ENCODE measurements at regions not wholly inside any gene's neighbourhood (a gene's known extent, or its start where the extent isn't known, plus 50 kb on each side); places are given as distances from the start of the nearest gene placed in this dataset.

DNA sequence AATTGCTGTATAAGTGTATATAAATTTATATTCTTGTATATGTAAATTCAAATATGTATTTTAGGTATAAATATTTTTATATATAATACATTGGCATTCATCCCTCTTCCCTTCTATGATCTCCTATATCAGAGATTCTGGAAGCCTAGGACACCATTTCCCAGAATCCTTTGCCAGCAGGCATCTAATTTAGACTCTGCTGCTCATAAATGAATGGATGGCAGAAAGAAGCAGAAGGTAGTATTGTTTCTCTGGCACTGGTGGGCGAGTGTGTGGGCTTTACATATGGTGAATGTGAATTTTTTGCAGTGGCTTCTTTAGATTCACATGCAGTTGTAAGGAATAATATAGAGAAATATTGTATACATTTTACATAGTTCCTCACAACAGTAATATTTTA is 215.2 kb upstream of the THSD7B start:
- DNase-seq: no peak

DNA sequence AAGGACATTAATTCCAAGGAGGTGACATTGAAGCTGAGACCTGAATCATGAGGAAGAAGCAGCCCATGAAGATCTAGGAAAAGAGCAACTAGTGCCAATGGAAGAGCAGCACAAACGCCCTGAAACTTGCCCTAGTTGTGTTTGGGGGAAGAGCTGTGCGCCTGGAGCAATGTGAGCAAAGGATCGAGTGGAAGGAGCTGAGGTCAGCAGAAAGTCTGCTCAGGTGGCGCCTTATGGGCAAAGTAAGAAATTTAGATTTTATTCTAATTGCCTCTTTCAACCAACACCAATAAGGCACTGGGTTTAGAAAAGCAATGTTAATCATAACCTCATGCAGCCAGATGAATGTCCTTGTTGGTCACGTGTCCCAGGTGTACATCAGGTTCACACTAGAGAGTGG is 226.0 kb upstream of the THSD7B start:
- no peak for DNase-seq

DNA sequence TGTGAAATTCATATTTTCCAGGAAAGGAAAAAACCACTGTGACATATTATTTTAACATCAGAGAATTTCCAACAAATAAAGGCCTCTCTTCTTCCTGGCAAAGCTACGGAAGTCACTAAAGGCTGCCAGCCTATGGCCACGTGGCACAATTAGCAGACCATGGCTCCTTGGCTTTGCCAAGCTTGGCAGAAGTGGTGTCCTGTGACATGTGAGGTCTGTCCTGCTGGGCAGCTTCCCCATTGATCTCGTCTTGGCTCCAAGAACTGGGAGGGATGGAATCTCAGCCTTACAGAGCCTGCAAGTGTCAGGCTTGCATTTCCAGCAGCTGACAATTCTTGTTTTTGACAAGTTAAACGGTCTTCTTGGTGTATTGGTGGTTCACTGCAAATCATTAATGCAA is 226.9 kb upstream of the THSD7B start:
- no peak for DNase-seq

DNA sequence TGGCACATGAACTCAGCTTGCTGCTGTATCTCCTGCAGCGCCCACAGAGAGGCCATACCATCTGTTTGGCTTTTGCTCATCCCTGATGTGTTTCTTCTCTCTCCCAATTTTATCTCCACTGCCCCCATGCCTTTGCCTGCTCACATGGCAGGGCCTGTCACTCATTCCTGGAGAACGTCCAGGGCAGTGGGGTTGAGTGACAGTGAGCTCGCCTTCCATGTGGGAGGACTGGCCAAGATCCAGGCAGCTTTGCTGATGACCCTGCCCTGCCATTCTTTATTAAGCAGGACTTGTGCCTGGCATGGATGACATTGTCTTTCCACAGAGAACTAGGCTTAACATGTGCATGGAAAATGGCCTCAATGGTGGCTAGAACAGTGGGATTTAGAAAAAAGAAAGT is 230.5 kb upstream of the THSD7B start:
- DNase-seq: no peak

DNA sequence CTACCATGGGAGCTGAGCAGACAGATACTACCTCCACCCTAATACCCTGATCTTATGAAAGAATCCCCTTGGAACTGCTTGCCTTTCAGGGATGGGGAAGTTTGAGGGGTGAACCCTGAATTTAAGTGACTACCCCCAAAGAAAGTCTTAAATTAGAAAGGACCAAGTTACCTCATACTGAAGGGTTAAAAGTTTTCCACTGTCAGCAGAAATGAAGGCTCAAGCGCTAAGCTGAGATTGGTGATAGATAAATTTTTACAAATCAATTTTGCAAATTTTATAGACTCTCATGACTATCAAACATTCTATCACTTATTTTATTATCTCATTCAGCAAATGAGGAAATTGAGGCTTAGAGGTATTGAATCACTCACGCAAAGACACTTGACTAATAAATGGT is 233.2 kb upstream of the THSD7B start:
- no peak for DNase-seq

DNA sequence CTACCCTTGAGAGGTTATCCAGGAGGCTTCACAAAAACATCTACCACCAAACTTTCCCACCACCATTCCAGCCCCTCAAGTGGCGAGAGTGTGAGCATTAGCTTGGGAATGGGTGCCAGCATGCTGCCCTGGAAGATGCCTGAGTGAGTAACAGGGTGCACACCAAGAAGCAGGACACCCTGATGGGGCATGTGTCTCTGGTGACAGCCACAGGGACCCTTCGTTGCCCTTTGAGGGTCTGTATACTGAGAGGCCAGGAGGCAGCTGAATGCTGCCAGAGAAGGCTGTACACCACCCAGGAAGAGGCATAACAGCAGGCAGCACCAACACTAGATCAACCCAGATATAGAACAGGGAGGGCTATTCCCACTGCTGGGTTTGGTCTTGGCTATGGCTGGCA is 233.6 kb upstream of the THSD7B start:
- no peak for DNase-seq

DNA sequence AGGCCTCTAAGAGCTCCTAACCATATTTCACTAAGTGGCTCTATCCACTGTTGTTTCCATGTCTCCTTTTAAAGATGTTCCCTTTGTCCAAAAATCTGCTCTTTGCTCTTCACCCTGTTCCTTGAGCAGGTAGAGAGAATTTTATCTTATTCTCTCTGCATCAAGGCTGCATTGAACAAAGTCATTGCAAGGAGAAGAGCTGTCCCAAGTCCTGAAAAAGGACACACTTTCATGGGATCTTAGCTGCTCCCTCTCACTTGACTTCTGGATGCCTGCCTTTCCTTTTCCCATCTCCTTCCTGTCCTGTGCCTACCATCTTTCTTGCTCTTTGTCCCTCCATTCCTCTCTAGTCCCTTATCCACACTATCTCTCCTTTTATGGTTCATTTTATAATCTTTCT is 235.2 kb upstream of the THSD7B start:
- no peak for DNase-seq

DNA sequence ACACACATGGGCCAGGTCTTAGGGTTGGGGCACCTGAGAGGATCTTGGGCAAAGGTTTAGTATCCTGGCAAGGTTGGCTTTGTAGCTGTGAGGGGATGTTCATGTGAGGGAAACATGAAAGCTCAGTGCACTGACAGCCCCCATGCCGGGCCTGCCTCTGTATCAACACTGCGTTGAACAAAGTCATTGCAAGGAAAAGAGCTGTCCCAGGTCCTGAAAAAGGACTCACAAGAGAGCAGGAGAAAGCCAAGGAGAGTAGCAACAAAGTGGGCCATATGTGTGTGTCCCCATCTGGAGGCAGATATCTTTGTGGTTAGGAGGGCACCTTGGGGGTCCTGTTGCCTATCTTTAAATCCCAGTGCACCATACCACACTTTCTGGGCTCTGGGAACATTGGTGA is 237.8 kb upstream of the THSD7B start:
- no peak for DNase-seq

DNA sequence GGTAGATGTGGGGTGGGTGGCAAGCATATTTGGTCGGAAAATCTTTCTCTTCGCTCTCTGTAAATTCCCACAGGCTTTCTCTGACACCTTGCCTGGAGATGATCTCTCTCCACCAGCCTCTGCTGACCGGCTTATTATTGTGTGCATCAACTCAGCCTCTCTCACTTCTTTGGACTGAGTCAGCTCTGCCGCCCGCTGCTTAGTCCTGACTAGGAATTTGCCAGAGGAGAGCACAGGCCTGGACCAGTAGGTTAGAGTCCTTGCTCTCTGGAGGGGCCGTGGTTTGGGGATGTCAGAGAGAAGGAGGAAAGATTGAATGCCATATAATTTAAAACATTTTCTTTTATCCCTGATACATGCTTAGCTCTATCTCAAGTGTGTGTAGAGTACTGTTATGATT is 242.6 kb upstream of the THSD7B start:
- DNase-seq: no peak

DNA sequence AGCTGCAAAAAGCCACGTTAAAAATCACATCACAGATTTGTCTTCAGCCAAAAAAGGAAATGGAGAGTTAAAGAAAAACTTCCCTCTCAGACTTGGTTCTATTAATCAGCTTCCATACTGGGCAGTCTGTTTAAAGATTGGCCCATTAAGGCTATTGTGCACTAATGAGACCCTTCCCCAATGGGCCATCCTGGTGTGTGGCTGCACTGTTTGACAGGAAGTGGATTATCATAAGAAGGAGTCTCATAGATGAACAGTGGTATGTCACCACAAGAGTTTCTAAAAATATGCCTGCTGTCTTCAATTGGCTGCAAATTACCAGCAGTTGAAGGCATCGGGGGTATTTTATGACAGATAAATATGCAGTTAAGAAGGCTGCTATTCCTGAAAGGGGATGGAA is 247.6 kb upstream of the THSD7B start:
- DNase-seq: no peak

DNA sequence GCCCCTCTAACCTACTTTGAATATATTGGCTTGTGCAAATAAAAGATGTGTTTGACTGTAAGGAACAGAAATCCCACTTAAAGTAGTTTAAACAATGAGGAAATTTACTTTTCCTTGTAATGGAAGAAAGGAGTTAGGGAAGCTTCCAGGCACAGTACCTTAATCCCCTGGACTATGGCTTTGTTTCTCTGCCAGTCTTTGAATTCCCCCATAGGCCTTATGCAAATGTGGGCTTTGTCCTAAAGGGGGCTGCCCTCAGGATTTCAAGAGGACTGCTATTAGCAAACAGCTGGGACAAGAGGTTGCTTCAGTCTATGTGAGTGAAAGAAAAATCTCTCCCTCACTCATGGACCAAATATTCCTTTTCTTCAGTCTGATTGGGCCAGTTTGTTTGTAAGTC is 255.1 kb upstream of the THSD7B start:
- DNase-seq: no peak

DNA sequence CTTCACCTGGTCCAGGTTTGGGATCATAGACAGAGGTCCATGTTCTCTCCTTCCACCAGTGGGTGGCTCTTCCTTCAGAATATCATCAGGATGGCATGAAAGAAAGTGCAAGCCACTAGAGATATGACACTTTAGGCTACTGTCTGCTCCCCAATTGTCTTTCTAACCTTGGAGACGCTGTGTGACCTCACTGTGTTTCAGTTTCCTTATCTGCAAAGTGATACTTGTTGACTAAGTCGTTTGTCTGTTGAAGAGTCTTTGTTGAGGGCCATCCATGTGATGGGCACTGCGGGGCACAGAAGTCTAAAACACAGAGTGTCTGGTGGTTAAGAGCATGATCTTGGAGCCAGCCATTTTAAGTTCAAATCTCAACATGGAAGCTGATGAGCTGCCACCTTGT is 259.9 kb upstream of the THSD7B start:
- no peak for DNase-seq

DNA sequence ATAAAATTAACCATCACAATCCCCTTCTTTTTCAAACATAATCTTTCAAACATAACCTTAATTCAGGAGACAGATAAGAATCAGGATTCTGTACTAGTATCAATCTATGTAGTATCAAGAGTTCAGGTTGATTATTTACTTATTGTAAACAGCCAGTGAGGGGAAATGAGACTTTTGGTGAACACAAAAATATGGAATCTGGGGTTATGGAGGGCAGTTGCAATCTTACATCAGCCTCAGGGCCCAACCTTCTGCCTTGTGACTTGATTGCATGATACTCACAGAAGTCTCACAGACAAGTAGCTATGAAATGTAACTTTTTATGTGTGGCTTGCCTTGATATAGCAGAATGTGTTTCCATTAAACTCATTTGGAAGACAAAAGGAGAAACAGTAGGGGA is 262.7 kb upstream of the THSD7B start:
- DNase-seq: no peak

DNA sequence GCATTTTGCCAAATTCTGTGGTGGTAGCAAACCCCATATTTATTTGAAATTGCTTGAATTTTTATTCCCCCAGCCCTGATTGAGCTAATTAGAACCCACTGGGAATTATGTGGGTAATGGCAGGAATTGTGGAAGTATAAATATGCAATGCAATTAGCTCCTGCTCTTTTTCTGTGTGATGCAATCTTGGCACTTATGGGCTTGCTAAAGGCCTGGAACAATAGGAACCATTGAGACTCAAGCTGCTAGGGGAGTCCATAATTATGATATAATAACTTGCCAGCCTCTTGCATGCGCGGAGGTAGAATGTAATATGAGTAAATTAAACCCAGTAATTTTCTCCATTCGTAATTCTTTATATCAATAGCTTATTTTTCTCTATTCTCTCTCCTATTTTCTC is 267.6 kb upstream of the THSD7B start:
- DNase-seq: no peak

DNA sequence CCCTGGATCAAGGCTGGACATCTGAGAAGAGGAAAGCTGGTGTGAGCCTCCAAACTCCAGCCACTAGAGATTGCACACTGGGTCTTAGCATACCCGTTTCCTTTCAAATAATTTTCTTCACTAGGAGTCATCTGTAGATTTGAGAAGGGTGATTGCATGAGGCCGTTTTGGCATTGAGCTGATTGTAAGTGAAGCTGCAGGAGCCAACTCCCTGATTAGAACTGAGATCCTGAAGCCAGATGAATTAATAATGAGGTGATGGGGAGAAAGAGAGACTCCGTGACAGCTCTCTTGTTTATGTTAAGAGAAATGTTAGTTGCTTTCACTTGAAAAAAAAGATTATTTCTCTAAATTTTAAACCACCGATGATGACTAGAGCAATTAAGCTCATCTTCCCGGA is 268.4 kb upstream of the THSD7B start:
- no peak for DNase-seq

DNA sequence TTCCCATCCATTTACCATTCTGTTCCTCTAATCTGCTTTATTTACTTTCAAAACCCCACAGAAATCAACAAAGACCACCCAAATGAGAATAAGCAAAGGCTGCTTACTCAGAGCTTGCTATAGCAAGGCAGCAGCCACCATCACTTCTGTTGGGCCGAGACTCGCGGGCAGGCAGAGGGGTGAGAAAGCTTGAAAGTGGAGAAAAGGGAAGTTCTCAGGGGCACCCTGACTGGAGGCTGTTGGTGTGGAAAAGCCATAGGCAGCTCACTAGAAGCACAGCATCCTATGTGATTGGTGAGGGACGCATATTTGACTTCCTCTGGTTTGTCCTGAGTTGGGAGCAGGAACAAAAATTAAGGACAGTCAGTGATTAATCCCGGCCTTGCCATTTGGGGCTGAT is 269.7 kb upstream of the THSD7B start:
- no peak for DNase-seq

DNA sequence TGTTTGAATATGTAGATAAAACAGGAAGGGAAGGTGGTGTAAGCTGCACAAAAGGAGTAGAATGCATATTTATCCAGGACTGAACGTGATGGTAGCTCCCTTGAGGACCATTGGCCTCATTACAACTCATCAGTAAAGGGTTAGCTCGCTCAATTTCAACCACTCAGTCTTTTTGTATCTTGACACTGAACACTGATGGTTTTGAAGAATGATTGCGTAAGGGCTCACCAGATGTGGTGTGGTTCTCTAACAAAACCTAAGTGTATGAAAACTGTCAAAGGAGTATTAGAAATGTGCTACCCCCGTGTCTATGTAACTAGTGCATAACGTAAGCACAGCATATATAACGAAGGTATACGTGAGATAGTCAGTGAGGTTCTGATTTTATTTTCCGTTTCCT is 272.4 kb upstream of the THSD7B start:
- DNase-seq: no peak

DNA sequence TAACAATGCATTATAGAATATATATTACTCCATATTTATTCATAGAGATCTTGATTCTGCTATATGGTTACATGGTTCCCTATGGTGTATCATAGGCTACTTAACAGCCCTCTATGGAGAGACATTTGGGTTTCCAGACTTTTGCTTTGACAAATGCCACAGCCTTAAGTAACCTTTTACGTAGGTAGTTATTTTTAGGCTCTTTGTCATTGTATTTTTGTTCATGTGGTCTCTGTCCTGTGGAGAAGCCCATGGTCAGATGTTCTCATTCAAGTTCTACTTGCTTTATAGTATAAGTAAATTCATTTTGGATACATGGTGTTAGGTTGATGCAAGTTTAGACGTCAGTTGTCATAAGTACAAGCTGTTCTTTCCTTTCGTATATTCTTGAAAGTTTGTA is 275.2 kb upstream of the THSD7B start:
- no peak for DNase-seq

DNA sequence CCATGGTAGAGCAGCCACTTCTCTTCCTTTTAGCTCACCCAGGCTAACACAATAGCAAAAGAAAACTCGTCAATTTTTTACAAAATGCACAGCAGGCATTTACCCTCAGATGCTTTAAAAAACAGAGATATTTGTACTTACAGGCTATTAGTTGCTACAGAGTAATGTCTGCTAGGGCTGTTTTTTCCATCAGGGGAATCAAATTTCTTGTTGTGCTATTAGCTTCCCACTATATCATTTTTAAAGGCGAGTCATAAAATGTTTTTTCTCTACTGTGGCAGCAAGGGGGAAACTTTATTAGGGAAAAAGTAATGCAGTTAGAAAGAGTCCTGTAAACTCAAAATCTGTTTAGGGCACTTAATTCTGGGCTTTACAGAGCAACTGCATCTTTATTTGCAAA is 277.9 kb upstream of the THSD7B start:
- no peak for DNase-seq

DNA sequence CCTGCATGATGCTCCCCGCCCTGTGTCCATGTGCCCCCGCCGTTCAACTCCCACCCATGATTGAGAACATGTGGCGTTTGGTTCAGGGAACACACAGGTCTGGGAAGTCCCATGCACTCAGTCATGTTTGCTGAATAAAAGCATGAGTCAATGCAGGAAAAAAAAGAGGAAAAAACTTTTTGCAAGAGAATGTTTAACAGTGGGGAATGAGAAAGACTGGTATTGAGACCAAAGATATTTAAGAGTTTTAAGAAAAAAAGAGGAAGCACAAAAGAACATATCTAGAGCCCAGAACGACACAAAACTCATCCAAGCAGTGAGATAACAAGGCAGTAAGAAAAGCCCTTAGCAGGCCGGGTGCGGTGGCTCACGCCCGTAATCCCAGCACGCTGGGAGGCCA is 279.2 kb upstream of the THSD7B start:
- DNase-seq: no peak

DNA sequence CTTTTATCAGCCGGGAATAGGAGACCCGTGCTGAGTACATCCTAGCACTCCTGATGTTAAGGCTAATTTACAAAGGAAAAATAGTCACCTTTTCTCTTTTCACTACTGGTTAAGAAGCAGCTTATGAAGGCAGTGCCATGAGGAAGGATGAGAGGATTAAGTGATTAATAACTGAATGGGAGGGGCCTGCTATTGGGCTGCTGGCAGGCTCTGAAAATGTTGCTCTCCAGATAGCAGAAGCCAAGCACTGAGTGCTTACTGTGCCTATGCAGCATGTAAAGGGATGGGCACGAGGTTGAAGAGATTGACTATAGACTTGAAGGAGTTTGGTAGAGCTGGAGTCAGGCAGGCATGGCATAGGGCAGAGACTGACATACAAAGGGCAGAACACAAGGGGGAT is 282.4 kb upstream of the THSD7B start:
- DNase-seq: no peak

DNA sequence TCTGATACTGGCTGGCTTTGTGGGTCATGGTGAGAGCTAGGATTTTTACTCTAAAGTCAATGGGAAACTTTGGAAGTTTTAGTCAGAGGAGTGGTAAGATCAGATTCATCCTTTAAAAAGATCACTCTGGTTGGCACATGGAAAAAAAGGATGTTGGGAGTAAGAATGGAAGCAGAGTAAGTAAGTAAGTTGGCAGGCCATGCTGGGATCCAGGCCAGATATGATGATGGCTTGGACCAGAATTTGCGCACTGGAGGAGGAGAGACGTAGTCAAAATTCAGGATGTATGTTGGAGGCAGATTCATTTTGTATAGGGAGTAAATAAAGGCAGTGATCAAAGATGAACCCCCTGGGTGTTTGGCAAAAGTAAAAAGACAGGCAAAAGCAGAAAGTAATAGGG is 283.3 kb upstream of the THSD7B start:
- DNase-seq: no peak

DNA sequence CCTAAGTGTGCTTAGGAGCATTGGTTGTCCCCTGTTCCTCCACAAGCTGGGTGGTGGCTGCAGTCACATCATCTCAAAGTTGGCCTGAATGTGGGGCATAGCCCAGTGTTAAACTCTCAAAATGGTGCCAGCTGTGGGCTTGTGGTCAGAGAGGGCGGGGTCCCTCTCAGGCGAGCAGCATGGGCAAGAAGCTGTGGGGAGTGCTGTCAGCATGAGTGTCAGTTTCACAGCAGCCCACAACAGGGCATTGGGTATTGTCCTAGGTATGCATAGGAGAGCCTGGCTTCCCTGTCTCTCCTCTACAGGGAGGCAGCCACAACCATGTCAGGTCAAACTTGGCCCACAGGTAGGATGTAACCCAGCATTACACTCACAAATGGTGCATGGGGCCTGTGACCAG is 285.6 kb upstream of the THSD7B start:
- no peak for DNase-seq

DNA sequence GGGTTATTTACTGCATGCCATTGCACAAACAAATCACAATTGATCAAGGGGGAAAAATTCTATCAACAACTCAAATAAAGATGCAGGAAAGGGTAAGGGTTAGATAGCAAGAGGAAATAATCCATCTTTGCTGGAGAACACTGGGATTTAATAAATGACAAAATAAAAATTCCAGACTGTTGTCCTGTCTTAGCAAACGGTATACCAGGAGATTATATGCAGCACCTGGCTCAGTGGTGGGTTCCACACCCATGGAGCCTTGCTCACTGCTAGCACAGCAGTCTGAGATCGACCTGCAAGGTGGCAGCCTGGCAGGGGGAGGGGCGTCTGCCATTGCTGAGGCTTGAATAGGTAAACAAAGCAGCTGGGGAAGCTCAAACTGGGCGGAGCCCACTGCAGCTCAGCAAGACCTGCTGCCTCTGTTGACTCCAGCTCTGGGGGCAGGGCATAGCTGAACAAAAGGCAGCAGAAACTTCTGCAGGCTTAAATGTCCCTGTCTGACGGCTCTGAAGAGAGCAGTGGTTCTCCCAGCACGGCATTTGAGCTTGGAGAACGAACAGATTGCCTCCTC is 296.5 kb upstream of the THSD7B start:
- DNase-seq: no peak

DNA sequence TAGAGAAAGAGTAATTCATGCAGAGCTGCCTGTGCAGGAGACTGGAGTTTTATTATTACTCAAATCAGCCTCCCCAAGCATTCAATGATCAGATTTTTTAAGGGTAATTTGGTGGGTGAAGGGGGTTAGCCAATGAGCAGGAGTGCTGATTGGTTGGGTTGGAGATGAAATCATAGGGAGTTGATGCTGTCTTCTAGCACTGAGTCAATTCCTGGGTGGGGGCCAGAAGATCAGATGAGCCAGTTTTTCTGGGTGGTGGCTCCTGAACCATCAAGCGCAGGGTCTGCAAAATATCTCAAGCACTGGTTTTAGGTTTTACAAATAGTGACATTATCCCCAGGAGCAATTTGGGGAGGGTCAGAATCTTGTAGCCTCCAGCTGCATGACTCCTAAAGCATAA is 312.8 kb upstream of the THSD7B start:
- DNase-seq: no peak

Measured in activated CD4-positive, alpha-beta T cell treated with anti-CD3 and anti-CD28 coated beads, Interleukin-2, amount 50 U/mL, for 1 hour (primary cell).